CD4-positive, alpha-beta memory T cell (primary cell): ENCODE measurements at regions not wholly inside any gene's neighbourhood (a gene's known extent, or its start where the extent isn't known, plus 50 kb on each side); places are given as distances from the start of the nearest gene placed in this dataset.

ENCODE experiments used
- CTCF ChIA-PET: fragments of 350-600 bp; sonication (Branson Sonifier 250); formaldehyde crosslinking; loops from one replicate; lab custom pipeline; 2021; ENCODE audit warnings: inconsistent platforms; ENCODE audit not compliant: partially characterized antibody; lab: Charles Lee
- POLR2A ChIA-PET: fragments of 350-600 bp; sonication (Branson Sonifier 250); formaldehyde crosslinking; loops from one replicate; lab custom pipeline; 2021; ENCODE audit not compliant: partially characterized antibody; lab: Charles Lee
- DNase-seq, 5 donors: peaks; one replicate each; pipeline versions ENCODE4 v3.0.0 to v3.0.0-alpha.2; 2020 to 2022; ENCODE audit warnings: mixed read lengths in 1 of 5
- H3K27ac ChIP-seq: one replicate; pipeline ENCODE4 v1.7.0; 2013; ENCODE audit warnings: low read depth, low read length
- H3K27me3 ChIP-seq: 2 replicates; pipeline ENCODE4 v1.7.0; 2013; ENCODE audit warnings: mild to moderate bottlenecking, low read length, moderate library complexity; ENCODE audit not compliant: insufficient read depth
- H3K36me3 ChIP-seq: 2 replicates; pipeline ENCODE4 v1.7.0; 2013; ENCODE audit warnings: mild to moderate bottlenecking, low read length, moderate library complexity; ENCODE audit not compliant: insufficient read depth
- H3K4me1 ChIP-seq: 2 replicates; pipeline ENCODE4 v1.7.0; 2013; ENCODE audit warnings: mild to moderate bottlenecking, low read length, moderate library complexity; ENCODE audit not compliant: insufficient read depth
- H3K4me3 ChIP-seq, 2 donors: one replicate each; pipeline ENCODE4 v1.7.0; 2013; ENCODE audit warnings: low read length in 2 of 2, mild to moderate bottlenecking in 1 of 2
- H3K9me3 ChIP-seq, 2 donors: one replicate each; pipeline ENCODE4 v1.7.0; 2013; ENCODE audit warnings: low read length in 2 of 2, control low read depth in 1 of 2; ENCODE audit not compliant: control insufficient read depth in 1 of 2
- H3K27ac Mint-ChIP-seq, 7 donors: one replicate each; pipeline ENCODE4 v1.8.0; 2020 to 2021; ENCODE audit warnings: mixed read lengths in 7 of 7, mild to moderate bottlenecking in 6 of 7, inconsistent platforms in 3 of 7, moderate library complexity in 3 of 7
- H3K27me3 Mint-ChIP-seq, 2 donors: one replicate each; pipeline ENCODE4 v1.8.0; 2020 to 2021; ENCODE audit warnings: mixed read lengths in 2 of 2
- H3K36me3 Mint-ChIP-seq, 2 donors: one replicate each; pipeline ENCODE4 v1.8.0; 2020 to 2021; ENCODE audit warnings: mixed read lengths in 2 of 2, inconsistent platforms in 1 of 2, mild to moderate bottlenecking in 1 of 2
- H3K4me1 Mint-ChIP-seq, 4 donors: one replicate each; pipeline ENCODE4 v1.8.0; 2020 to 2021; ENCODE audit warnings: mixed read lengths in 4 of 4, mild to moderate bottlenecking in 1 of 4
- H3K4me3 Mint-ChIP-seq, 8 donors: one replicate each; pipeline ENCODE4 v1.8.0; 2020 to 2021; ENCODE audit warnings: mixed read lengths in 8 of 8, mild to moderate bottlenecking in 7 of 8, moderate library complexity in 6 of 8, inconsistent platforms in 3 of 8
- H3K9me3 Mint-ChIP-seq, 8 donors: one replicate each; pipeline ENCODE4 v1.8.0; 2020 to 2021; ENCODE audit warnings: mixed read lengths in 8 of 8, mild to moderate bottlenecking in 5 of 8, inconsistent platforms in 3 of 8, moderate library complexity in 1 of 8
- intact Hi-C: fragments of 100-400 bp; cut with micrococcal nuclease; formaldehyde crosslinking; loops from one replicate; pipeline ENCODE4 v1.15.1; 2023

- H3K9me3 ChIP-seq: no peaks in the 10 kb centered on the region
- no peak overlapping the region for H3K27ac ChIP-seq
- intact Hi-C loops: no loop called here
- no peaks in the 10 kb centered on the region for H3K4me1 ChIP-seq
- DNase-seq: no peak
- POLR2A ChIA-PET: no interaction called here
- H3K36me3 ChIP-seq: no peaks in the 10 kb centered on the region
- H3K4me3 Mint-ChIP-seq: no peak overlapping the region
- no peaks in the 10 kb centered on the region for H3K27me3 ChIP-seq
- CTCF ChIA-PET: interaction anchor here (1.1 kb wide), 1 partner anchor 13 kb away, joined by 4 read pairs; no protein-coding TSS in a partner anchor
- H3K4me1 Mint-ChIP-seq: no peaks in the 10 kb centered on the region
- H3K4me3 ChIP-seq: no peak overlapping the region
- peaks cover 7 to 15% of the 10 kb centered on the region in 2 donors for H3K27me3 Mint-ChIP-seq
- no peak overlapping the region for H3K27ac Mint-ChIP-seq
- H3K36me3 Mint-ChIP-seq: no peaks in the 10 kb centered on the region
- H3K9me3 Mint-ChIP-seq: peaks cover 0 to 1% (median 0%) of the 10 kb centered on the region in 8 donors
Measured at GRCh38 chr1:55478742-55479141, 263.6 kb upstream of the USP24 start.

GRCh38 chr1:55477953-55478352 is 262.8 kb upstream of the USP24 start:
- H3K27me3 ChIP-seq: no peaks in the 10 kb centered on the region
- intact Hi-C loops: no loop called here
- ChIA-PET POLR2A (no interaction called here), CTCF (no interaction called here)
- peaks cover 6 to 15% of the 10 kb centered on the region in 2 donors for H3K27me3 Mint-ChIP-seq
- no peaks in the 10 kb centered on the region for H3K4me1 Mint-ChIP-seq
- no peaks in the 10 kb centered on the region for H3K36me3 Mint-ChIP-seq
- H3K4me3 Mint-ChIP-seq: no peak overlapping the region
- H3K4me1 ChIP-seq: no peaks in the 10 kb centered on the region
- H3K27ac Mint-ChIP-seq: no peak overlapping the region
- H3K9me3 ChIP-seq: no peaks in the 10 kb centered on the region
- H3K27ac ChIP-seq: no peak overlapping the region
- no peaks in the 10 kb centered on the region for H3K36me3 ChIP-seq
- peaks cover 0 to 1% (median 0%) of the 10 kb centered on the region in 8 donors for H3K9me3 Mint-ChIP-seq
- no peak for DNase-seq
- no peak overlapping the region for H3K4me3 ChIP-seq

- peaks cover 6 to 15% of the 10 kb centered on the region in 2 donors for H3K27me3 Mint-ChIP-seq
- ChIA-PET CTCF (no interaction called here), POLR2A (no interaction called here)
- no peak overlapping the region for H3K4me3 ChIP-seq
- no peaks in the 10 kb centered on the region for H3K36me3 ChIP-seq
- H3K4me1 Mint-ChIP-seq: no peaks in the 10 kb centered on the region
- H3K4me1 ChIP-seq: no peaks in the 10 kb centered on the region
- no peaks in the 10 kb centered on the region for H3K36me3 Mint-ChIP-seq
- intact Hi-C loops: no loop called here
- peaks cover 0 to 1% (median 0%) of the 10 kb centered on the region in 8 donors for H3K9me3 Mint-ChIP-seq
- no peaks in the 10 kb centered on the region for H3K27me3 ChIP-seq
- no peak overlapping the region for H3K27ac Mint-ChIP-seq
- no peak overlapping the region for H3K27ac ChIP-seq
- H3K9me3 ChIP-seq: no peaks in the 10 kb centered on the region
- no peak overlapping the region for H3K4me3 Mint-ChIP-seq
- no peak for DNase-seq
Measured at GRCh38 chr1:55476445-55477015, 261.4 kb upstream of the USP24 start.

- POLR2A ChIA-PET: no interaction called here
- H3K27me3 Mint-ChIP-seq: peaks cover 6 to 12% of the 10 kb centered on the region in 2 donors
- intact Hi-C loops: no loop called here
- no peak overlapping the region for H3K4me3 Mint-ChIP-seq
- Histone ChIP-seq H3K27me3 (no peaks in the 10 kb centered on the region), H3K4me3 (no peak overlapping the region), H3K4me1 (no peaks in the 10 kb centered on the region), H3K36me3 (no peaks in the 10 kb centered on the region), H3K27ac (no peak overlapping the region), H3K9me3 (no peaks in the 10 kb centered on the region)
- CTCF ChIA-PET: no interaction called here
- no peak overlapping the region for H3K27ac Mint-ChIP-seq
- H3K9me3 Mint-ChIP-seq: peaks cover 0 to 1% (median 0%) of the 10 kb centered on the region in 8 donors
- no peaks in the 10 kb centered on the region for H3K4me1 Mint-ChIP-seq
- H3K36me3 Mint-ChIP-seq: no peaks in the 10 kb centered on the region
- no peak for DNase-seq
Measured at GRCh38 chr1:55474168-55474786, 259.1 kb upstream of the USP24 start.

- Mint-ChIP-seq H3K27ac (no peak overlapping the region), H3K4me3 (no peak overlapping the region), H3K36me3 (no peaks in the 10 kb centered on the region), H3K27me3 (peaks cover 6 to 11% of the 10 kb centered on the region in 2 donors), H3K9me3 (peaks cover 0 to 1% (median 0%) of the 10 kb centered on the region in 8 donors), H3K4me1 (no peaks in the 10 kb centered on the region)
- H3K27ac ChIP-seq: no peak overlapping the region
- no peak for DNase-seq
- H3K4me3 ChIP-seq: no peak overlapping the region
- no peaks in the 10 kb centered on the region for H3K9me3 ChIP-seq
- POLR2A ChIA-PET: no interaction called here
- no peaks in the 10 kb centered on the region for H3K27me3 ChIP-seq
- no peaks in the 10 kb centered on the region for H3K36me3 ChIP-seq
- CTCF ChIA-PET: no interaction called here
- H3K4me1 ChIP-seq: no peaks in the 10 kb centered on the region
- intact Hi-C loops: no loop called here
Measured at GRCh38 chr1:55473661-55474060, 258.5 kb upstream of the USP24 start.

- Mint-ChIP-seq H3K4me1 (no peaks in the 10 kb centered on the region), H3K27me3 (peaks cover 6 to 11% of the 10 kb centered on the region in 2 donors), H3K4me3 (no peak overlapping the region), H3K27ac (no peak overlapping the region), H3K36me3 (no peaks in the 10 kb centered on the region), H3K9me3 (peaks cover 0 to under 1% (median 0%) of the 10 kb centered on the region in 8 donors)
- H3K4me1 ChIP-seq: no peaks in the 10 kb centered on the region
- CTCF ChIA-PET: no interaction called here
- no peak overlapping the region for H3K27ac ChIP-seq
- H3K36me3 ChIP-seq: no peaks in the 10 kb centered on the region
- POLR2A ChIA-PET: no interaction called here
- DNase-seq: no peak
- intact Hi-C loops: no loop called here
- no peaks in the 10 kb centered on the region for H3K9me3 ChIP-seq
- no peaks in the 10 kb centered on the region for H3K27me3 ChIP-seq
- H3K4me3 ChIP-seq: no peak overlapping the region
Measured at GRCh38 chr1:55472784-55473183, 257.6 kb upstream of the USP24 start.

- no peak for DNase-seq
- no peaks in the 10 kb centered on the region for H3K36me3 ChIP-seq
- CTCF ChIA-PET: no interaction called here
- H3K9me3 ChIP-seq: no peaks in the 10 kb centered on the region
- POLR2A ChIA-PET: no interaction called here
- Mint-ChIP-seq H3K27me3 (peaks cover 4 to 7% of the 10 kb centered on the region in 2 donors), H3K36me3 (no peaks in the 10 kb centered on the region), H3K4me1 (no peaks in the 10 kb centered on the region), H3K27ac (no peak overlapping the region), H3K9me3 (no peaks in the 10 kb centered on the region), H3K4me3 (no peak overlapping the region)
- H3K27me3 ChIP-seq: no peaks in the 10 kb centered on the region
- no peaks in the 10 kb centered on the region for H3K4me1 ChIP-seq
- no peak overlapping the region for H3K27ac ChIP-seq
- H3K4me3 ChIP-seq: no peak overlapping the region
- intact Hi-C loops: no loop called here
Measured at GRCh38 chr1:55472115-55472514, 257.0 kb upstream of the USP24 start.
